Loucy (cell line): ENCODE measurements at regions not wholly inside any gene's neighbourhood (a gene's known extent, or its start where the extent isn't known, plus 50 kb on each side); places are given as distances from the start of the nearest gene placed in this dataset.

Source experiments
- H2AFZ ChIP-seq: fragments of 200-600 bp; sonication (generic); 2 replicates; pipeline ENCODE4 v1.6.0; 2016; ENCODE audit warnings: antibody characterized with exemption, mild to moderate bottlenecking, low read length, moderate library complexity
- H3F3A ChIP-seq: fragments of 200-600 bp; 2 replicates; pipeline ENCODE4 v1.6.0; 2016; ENCODE audit warnings: antibody characterized with exemption, low read depth, mild to moderate bottlenecking
- H3K27me3 ChIP-seq: fragments of 200-600 bp; sonication (generic); 2 replicates; pipeline ENCODE4 v1.6.1; 2014; ENCODE audit warnings: low read length, mild to moderate bottlenecking; ENCODE audit not compliant: insufficient read depth, poor library complexity, severe bottlenecking
- H3K36me3 ChIP-seq: fragments of 200-600 bp; sonication (generic); 2 replicates; pipeline ENCODE4 v1.6.1; 2016; ENCODE audit warnings: low read length; ENCODE audit not compliant: insufficient read depth
- H3K4me1 ChIP-seq: fragments of 200-600 bp; sonication (generic); 2 replicates; pipeline ENCODE4 v1.5.1; 2014; ENCODE audit warnings: low read length, mild to moderate bottlenecking; ENCODE audit not compliant: insufficient read depth, poor library complexity, severe bottlenecking
- H3K4me2 ChIP-seq: fragments of 200-600 bp; sonication (generic); 2 replicates; pipeline ENCODE4 v1.6.0; 2014; ENCODE audit warnings: antibody characterized with exemption, low read length, low read depth, mild to moderate bottlenecking; ENCODE audit not compliant: poor library complexity, severe bottlenecking
- H3K4me3 ChIP-seq: fragments of 200-600 bp; sonication (generic); 2 replicates; pipeline ENCODE4 v1.5.1; 2014; ENCODE audit warnings: low read length, mild to moderate bottlenecking, mixed read lengths; ENCODE audit not compliant: poor library complexity, severe bottlenecking
- H3K79me2 ChIP-seq: fragments of 200-600 bp; sonication (generic); 2 replicates; pipeline ENCODE4 v1.6.1; 2014; ENCODE audit warnings: low read length; ENCODE audit not compliant: insufficient read depth
- H3K9ac ChIP-seq: fragments of 200-600 bp; sonication (generic); 2 replicates; pipeline ENCODE4 v1.6.0; 2014; ENCODE audit warnings: mild to moderate bottlenecking, low read depth, low read length, moderate library complexity; ENCODE audit not compliant: poor library complexity, severe bottlenecking
- H3K9me2 ChIP-seq: fragments of 200-600 bp; sonication (generic); replicated peaks from 2 replicates; pipeline ENCODE4 v1.6.1; 2016; ENCODE audit warnings: low read depth, low read length, mixed read lengths
- H3K9me3 ChIP-seq: fragments of 200-600 bp; sonication (generic); 2 replicates; pipeline ENCODE4 v1.6.1; 2014; ENCODE audit warnings: mild to moderate bottlenecking, antibody characterized with exemption, low read length, low read depth; ENCODE audit not compliant: insufficient read depth
- H4K20me1 ChIP-seq: fragments of 200-600 bp; sonication (generic); 2 replicates; pipeline ENCODE4 v1.6.0; 2014; ENCODE audit warnings: antibody characterized with exemption, low read length, mild to moderate bottlenecking; ENCODE audit not compliant: insufficient read depth, poor library complexity, severe bottlenecking
- EZH2phosphoT487 ChIP-seq: fragments of 200-600 bp; IDR thresholded peaks from 2 replicates; pipeline ENCODE4 v1.6.1; 2018; ENCODE audit warnings: antibody characterized with exemption, mild to moderate bottlenecking, moderate library complexity, borderline replicate concordance
- TF ChIP-seq, protein P1 (sequence below): fragments of 200-600 bp; sonication (generic); conservative IDR thresholded peaks from 2 replicates; pipeline ENCODE4 v1.5.1; 2014; ENCODE audit warnings: mild to moderate bottlenecking, antibody characterized with exemption, low read length

DNA sequence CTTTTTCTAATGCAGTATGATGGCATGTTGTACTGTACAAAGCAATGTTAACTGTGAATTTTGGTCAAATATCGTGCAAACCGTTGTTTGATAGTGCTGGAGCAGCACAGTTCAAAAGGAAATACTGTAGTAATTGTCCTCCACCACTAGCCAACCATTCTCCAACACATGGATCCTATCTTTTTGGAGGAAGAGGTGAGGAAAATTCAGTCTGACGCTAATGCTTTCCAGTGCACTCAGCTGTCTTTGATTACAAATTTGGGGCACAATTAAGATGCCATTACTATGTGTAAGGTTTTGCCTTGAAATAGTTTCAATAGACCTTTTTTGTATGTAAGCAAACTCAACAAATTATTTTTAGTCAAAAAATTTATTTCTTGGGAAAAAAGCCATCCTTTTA lies 240.5 kb upstream of the CCDC179 start:
- no peaks in the 10 kb centered on the region for H4K20me1 ChIP-seq
- no peaks in the 10 kb centered on the region for H3K79me2 ChIP-seq
- H3K27me3 ChIP-seq, result no peaks in the 10 kb centered on the region
- no peaks in the 10 kb centered on the region for H3F3A ChIP-seq
- no peaks in the 10 kb centered on the region for H3K9me3 ChIP-seq
- no peak overlapping the region for H3K4me3 ChIP-seq
- H3K4me1 ChIP-seq, result no peaks in the 10 kb centered on the region
- no peak overlapping the region for H2AFZ ChIP-seq
- TF ChIP-seq, protein P1, sequence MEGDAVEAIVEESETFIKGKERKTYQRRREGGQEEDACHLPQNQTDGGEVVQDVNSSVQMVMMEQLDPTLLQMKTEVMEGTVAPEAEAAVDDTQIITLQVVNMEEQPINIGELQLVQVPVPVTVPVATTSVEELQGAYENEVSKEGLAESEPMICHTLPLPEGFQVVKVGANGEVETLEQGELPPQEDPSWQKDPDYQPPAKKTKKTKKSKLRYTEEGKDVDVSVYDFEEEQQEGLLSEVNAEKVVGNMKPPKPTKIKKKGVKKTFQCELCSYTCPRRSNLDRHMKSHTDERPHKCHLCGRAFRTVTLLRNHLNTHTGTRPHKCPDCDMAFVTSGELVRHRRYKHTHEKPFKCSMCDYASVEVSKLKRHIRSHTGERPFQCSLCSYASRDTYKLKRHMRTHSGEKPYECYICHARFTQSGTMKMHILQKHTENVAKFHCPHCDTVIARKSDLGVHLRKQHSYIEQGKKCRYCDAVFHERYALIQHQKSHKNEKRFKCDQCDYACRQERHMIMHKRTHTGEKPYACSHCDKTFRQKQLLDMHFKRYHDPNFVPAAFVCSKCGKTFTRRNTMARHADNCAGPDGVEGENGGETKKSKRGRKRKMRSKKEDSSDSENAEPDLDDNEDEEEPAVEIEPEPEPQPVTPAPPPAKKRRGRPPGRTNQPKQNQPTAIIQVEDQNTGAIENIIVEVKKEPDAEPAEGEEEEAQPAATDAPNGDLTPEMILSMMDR, result no peak
- no peak for TF ChIP-seq EZH2phosphoT487
- no peak overlapping the region for H3K4me2 ChIP-seq
- H3K9me2 ChIP-seq, result no peaks in the 10 kb centered on the region
- no peak overlapping the region for H3K9ac ChIP-seq
- no peaks in the 10 kb centered on the region for H3K36me3 ChIP-seq

DNA sequence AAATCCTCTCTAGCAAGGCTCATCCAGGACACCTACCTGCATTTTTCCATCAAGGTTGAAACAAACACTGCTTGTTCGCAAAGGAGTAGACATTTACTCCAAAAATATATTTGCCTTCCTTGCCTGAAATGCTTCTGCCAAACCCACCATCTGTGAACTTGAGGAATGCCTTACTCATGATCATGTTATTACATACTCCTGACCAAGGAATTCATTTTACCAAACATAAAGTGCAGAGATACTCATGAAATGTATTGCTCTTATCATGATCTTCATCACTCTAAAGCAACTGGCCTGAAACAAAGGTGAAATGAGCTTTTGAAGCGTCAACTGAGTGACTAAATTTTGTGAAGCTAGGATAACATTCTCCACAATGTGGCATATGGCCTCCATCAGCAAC lies 243.1 kb upstream of the CCDC179 start:
- TF ChIP-seq EZH2phosphoT487, result no peak
- TF ChIP-seq, protein P1, result no peak

DNA sequence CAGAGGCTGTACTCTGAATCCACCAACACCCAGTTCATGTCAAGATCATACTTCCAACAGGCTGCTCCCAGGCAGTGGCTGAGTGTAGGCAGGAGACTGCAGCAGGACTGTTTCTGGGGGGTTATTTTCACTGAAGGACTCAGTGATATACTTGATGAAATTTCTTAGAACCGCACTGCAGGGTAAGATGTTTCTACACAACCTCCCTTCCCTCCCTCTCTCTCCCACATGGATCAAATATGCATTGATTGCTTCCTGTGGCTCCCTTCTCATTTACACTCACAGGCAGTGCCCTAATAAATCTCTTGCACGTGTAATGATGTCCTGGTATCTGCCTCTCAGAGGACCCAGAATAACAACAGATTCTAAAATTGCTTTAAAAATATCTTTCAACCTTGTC lies 251.3 kb upstream of the CCDC179 start:
- TF ChIP-seq EZH2phosphoT487, result no peak
- TF ChIP-seq, protein P1, result no peak
- Histone ChIP-seq H3F3A (no peaks in the 10 kb centered on the region), H3K9ac (no peak overlapping the region), H3K4me2 (no peak overlapping the region), H3K27me3 (no peaks in the 10 kb centered on the region), H3K36me3 (no peaks in the 10 kb centered on the region), H3K9me3 (no peaks in the 10 kb centered on the region), H3K4me1 (no peaks in the 10 kb centered on the region), H3K9me2 (no peaks in the 10 kb centered on the region), H3K79me2 (no peaks in the 10 kb centered on the region), H2AFZ (no peak overlapping the region), H3K4me3 (no peak overlapping the region), H4K20me1 (no peaks in the 10 kb centered on the region)

More for the DNA sequence above, 243.1 kb upstream of the CCDC179 start:
- Histone ChIP-seq H3K27me3 (no peaks in the 10 kb centered on the region), H3F3A (no peaks in the 10 kb centered on the region), H3K4me2 (no peak overlapping the region), H3K9ac (no peak overlapping the region), H4K20me1 (no peaks in the 10 kb centered on the region), H3K9me3 (no peaks in the 10 kb centered on the region), H3K36me3 (no peaks in the 10 kb centered on the region), H3K4me1 (no peaks in the 10 kb centered on the region), H2AFZ (no peak overlapping the region), H3K4me3 (no peak overlapping the region), H3K9me2 (no peaks in the 10 kb centered on the region), H3K79me2 (no peaks in the 10 kb centered on the region)
